ENCODE measurements at regions not wholly inside any gene's neighbourhood (a gene's known extent, or its start where the extent isn't known, plus 50 kb on each side); places are given as distances from the start of the nearest gene placed in this dataset.

DNA sequence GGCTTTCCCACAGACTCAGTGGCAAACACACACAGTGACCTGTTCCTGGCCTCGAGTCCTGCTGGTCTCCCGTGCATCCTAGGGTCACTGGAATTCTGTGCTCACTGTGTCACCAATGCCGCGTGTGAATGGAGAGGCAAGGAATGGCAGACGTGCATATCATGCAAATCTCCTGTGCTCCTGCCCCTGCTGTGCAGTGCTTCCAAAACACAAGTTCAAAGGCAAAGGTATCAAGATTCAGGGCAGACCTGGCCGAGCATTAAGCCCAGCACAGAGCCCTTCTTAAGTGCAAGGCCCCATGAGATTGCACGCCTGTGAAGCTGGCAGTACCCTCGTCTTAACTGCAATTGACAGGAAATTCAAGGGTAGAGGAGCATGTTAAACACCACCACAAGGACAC is 129.1 kb downstream of the NDUFA10 start:
- DNase-seq (ENCODE audit: low spot score) = no peak
- Histone ChIP-seq H3K27ac (ENCODE audit: low read depth in 1 of 2, low read length in 2 of 2) (no peak overlapping the region), H3K9ac (ENCODE audit: low read depth in 1 of 2, low read length in 2 of 2) (no peak overlapping the region), H3K4me3 (ENCODE audit: low read depth in 1 of 3, low read length in 3 of 3) (no peak overlapping the region), H3K4me1 (ENCODE audit: control insufficient read depth in 4 of 4, insufficient read depth in 4 of 4, low read length in 3 of 4) (no peaks in the 10 kb centered on the region), H3K36me3 (ENCODE audit: control insufficient read depth in 4 of 4, insufficient read depth in 3 of 4, low read depth in 1 of 4, low read length in 3 of 4) (no peaks in the 10 kb centered on the region), H3K27me3 (ENCODE audit: control insufficient read depth in 4 of 4, insufficient read depth in 4 of 4, low read length in 3 of 4) (no peaks in the 10 kb centered on the region), H3K9me3 (ENCODE audit: control insufficient read depth in 4 of 4, low read length in 3 of 4) (no peaks in the 10 kb centered on the region)
- TF ChIP-seq HNF4A (conservative IDR thresholded peaks at IDR 0.05) (no peak), EGR1 (IDR thresholded peaks at IDR 0.05; ENCODE audit: low read depth in 2 of 2) (no peak), HNF4G (IDR thresholded peaks at IDR 0.05) (no peak)
- TF ChIP-seq, protein P1, sequence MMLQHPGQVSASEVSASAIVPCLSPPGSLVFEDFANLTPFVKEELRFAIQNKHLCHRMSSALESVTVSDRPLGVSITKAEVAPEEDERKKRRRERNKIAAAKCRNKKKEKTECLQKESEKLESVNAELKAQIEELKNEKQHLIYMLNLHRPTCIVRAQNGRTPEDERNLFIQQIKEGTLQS (IDR thresholded peaks at IDR 0.05) = no peak
- WGBS = 73% methylated on average over 8 of the region's 8 CpGs

DNA sequence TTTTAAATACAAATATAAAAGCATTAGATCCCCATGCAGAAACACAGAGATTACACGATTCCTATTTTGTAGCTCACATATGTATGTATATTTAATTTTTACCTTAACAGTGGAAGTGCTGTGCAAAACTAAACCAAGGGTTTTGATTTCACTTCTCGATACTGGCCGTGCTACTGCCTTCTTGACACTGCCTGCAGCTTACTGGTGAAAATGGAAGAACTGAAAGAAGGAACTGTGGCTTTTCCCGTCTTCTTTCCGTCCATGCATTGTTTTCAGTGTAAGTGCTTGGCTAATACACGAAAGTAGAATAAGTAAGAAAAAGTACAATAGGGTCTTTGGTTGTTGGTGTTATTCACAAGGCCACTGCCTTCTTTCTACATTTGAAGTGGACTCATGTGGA is 129.5 kb downstream of the NDUFA10 start:
- H3K4me1 ChIP-seq (ENCODE audit: control insufficient read depth in 4 of 4, insufficient read depth in 4 of 4, low read length in 3 of 4) = no peaks in the 10 kb centered on the region
- 80% methylated on average over 6 of the region's 6 CpGs for WGBS
- H3K27me3 ChIP-seq (ENCODE audit: control insufficient read depth in 4 of 4, insufficient read depth in 4 of 4, low read length in 3 of 4) = no peaks in the 10 kb centered on the region
- H3K27ac ChIP-seq (ENCODE audit: low read depth in 1 of 2, low read length in 2 of 2) = no peak overlapping the region
- no peaks in the 10 kb centered on the region for H3K36me3 ChIP-seq (ENCODE audit: control insufficient read depth in 4 of 4, insufficient read depth in 3 of 4, low read depth in 1 of 4, low read length in 3 of 4)
- TF ChIP-seq JUND (IDR thresholded peaks at IDR 0.05) = no peak
- TF ChIP-seq GABPA (IDR thresholded peaks at IDR 0.05 in 1 of 2, conservative IDR thresholded peaks at IDR 0.05 in 1 of 2) = no peak
- TF ChIP-seq SP1 (IDR thresholded peaks at IDR 0.05) = no peak
- TF ChIP-seq, protein P1 (IDR thresholded peaks at IDR 0.05) = no peak
- no peak for TF ChIP-seq FOXA1 (IDR thresholded peaks at IDR 0.05)
- TF ChIP-seq TAF1 (conservative IDR thresholded peaks at IDR 0.05) = no peak
- no peak for TF ChIP-seq RXRA (IDR thresholded peaks at IDR 0.05)
- TF ChIP-seq, protein P2, sequence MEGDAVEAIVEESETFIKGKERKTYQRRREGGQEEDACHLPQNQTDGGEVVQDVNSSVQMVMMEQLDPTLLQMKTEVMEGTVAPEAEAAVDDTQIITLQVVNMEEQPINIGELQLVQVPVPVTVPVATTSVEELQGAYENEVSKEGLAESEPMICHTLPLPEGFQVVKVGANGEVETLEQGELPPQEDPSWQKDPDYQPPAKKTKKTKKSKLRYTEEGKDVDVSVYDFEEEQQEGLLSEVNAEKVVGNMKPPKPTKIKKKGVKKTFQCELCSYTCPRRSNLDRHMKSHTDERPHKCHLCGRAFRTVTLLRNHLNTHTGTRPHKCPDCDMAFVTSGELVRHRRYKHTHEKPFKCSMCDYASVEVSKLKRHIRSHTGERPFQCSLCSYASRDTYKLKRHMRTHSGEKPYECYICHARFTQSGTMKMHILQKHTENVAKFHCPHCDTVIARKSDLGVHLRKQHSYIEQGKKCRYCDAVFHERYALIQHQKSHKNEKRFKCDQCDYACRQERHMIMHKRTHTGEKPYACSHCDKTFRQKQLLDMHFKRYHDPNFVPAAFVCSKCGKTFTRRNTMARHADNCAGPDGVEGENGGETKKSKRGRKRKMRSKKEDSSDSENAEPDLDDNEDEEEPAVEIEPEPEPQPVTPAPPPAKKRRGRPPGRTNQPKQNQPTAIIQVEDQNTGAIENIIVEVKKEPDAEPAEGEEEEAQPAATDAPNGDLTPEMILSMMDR (IDR thresholded peaks at IDR 0.05; ENCODE audit: low read depth, low read length, missing input control) = no peak
- no peak for TF ChIP-seq HNF4A (conservative IDR thresholded peaks at IDR 0.05)
- TF ChIP-seq, protein P3, sequence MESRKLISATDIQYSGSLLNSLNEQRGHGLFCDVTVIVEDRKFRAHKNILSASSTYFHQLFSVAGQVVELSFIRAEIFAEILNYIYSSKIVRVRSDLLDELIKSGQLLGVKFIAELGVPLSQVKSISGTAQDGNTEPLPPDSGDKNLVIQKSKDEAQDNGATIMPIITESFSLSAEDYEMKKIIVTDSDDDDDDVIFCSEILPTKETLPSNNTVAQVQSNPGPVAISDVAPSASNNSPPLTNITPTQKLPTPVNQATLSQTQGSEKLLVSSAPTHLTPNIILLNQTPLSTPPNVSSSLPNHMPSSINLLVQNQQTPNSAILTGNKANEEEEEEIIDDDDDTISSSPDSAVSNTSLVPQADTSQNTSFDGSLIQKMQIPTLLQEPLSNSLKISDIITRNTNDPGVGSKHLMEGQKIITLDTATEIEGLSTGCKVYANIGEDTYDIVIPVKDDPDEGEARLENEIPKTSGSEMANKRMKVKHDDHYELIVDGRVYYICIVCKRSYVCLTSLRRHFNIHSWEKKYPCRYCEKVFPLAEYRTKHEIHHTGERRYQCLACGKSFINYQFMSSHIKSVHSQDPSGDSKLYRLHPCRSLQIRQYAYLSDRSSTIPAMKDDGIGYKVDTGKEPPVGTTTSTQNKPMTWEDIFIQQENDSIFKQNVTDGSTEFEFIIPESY (IDR thresholded peaks at IDR 0.05) = no peak
- TF ChIP-seq, protein P4, sequence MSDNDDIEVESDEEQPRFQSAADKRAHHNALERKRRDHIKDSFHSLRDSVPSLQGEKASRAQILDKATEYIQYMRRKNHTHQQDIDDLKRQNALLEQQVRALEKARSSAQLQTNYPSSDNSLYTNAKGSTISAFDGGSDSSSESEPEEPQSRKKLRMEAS (IDR thresholded peaks at IDR 0.05) = no peak
- TF ChIP-seq HNF4G (IDR thresholded peaks at IDR 0.05) = no peak
- no peak for TF ChIP-seq YY1 (IDR thresholded peaks at IDR 0.05)
- no peak for TF ChIP-seq NR2F2 (IDR thresholded peaks at IDR 0.05)
- TF ChIP-seq, protein P5, sequence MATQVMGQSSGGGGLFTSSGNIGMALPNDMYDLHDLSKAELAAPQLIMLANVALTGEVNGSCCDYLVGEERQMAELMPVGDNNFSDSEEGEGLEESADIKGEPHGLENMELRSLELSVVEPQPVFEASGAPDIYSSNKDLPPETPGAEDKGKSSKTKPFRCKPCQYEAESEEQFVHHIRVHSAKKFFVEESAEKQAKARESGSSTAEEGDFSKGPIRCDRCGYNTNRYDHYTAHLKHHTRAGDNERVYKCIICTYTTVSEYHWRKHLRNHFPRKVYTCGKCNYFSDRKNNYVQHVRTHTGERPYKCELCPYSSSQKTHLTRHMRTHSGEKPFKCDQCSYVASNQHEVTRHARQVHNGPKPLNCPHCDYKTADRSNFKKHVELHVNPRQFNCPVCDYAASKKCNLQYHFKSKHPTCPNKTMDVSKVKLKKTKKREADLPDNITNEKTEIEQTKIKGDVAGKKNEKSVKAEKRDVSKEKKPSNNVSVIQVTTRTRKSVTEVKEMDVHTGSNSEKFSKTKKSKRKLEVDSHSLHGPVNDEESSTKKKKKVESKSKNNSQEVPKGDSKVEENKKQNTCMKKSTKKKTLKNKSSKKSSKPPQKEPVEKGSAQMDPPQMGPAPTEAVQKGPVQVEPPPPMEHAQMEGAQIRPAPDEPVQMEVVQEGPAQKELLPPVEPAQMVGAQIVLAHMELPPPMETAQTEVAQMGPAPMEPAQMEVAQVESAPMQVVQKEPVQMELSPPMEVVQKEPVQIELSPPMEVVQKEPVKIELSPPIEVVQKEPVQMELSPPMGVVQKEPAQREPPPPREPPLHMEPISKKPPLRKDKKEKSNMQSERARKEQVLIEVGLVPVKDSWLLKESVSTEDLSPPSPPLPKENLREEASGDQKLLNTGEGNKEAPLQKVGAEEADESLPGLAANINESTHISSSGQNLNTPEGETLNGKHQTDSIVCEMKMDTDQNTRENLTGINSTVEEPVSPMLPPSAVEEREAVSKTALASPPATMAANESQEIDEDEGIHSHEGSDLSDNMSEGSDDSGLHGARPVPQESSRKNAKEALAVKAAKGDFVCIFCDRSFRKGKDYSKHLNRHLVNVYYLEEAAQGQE (IDR thresholded peaks at IDR 0.05) = no peak
- TF ChIP-seq EGR1 (IDR thresholded peaks at IDR 0.05; ENCODE audit: low read depth in 2 of 2) = no peak
- TF ChIP-seq RAD21 (IDR thresholded peaks at IDR 0.05) = no peak
- TF ChIP-seq FOXA2 (IDR thresholded peaks at IDR 0.05) = no peak
- no peaks in the 10 kb centered on the region for H3K9me3 ChIP-seq (ENCODE audit: control insufficient read depth in 4 of 4, low read length in 3 of 4)
- DNase-seq (ENCODE audit: low spot score) = no peak
- no peak overlapping the region for H3K4me3 ChIP-seq (ENCODE audit: low read depth in 1 of 3, low read length in 3 of 3)
- H3K9ac ChIP-seq (ENCODE audit: low read depth in 1 of 2, low read length in 2 of 2) = no peak overlapping the region

Measured in liver (tissue), 8 donors.